NCI-H748 (cell line): ENCODE measurements at regions not wholly inside any gene's neighbourhood (a gene's known extent, or its start where the extent isn't known, plus 50 kb on each side); places are given as distances from the start of the nearest gene placed in this dataset.

ENCODE experiments used
- DNase-seq: peaks from one replicate; lab custom pipeline; 2025; ENCODE audit not compliant: unreplicated experiment; lab: John Stamatoyannopoulos, UW

DNA sequence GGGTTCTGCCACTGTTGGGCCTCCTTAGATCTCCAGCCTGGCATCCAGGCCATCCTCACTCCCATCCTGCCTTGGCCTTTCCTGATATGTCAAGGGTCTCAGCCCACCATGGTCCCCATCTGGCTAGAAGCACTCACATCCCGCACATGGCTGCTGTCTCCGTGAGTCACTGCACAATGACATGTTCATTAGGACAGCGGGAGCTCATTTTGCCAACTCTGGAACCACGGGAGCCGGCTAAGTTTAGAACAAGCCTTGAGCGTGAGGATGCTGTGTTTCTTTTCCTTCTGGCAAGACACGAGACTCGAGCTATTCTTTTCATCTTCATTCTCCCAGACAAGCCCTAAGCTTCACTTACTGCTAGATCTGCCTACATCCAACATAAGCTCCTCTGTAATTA lies 65.7 kb upstream of the KSR1 start:
- no peak for DNase-seq

DNA sequence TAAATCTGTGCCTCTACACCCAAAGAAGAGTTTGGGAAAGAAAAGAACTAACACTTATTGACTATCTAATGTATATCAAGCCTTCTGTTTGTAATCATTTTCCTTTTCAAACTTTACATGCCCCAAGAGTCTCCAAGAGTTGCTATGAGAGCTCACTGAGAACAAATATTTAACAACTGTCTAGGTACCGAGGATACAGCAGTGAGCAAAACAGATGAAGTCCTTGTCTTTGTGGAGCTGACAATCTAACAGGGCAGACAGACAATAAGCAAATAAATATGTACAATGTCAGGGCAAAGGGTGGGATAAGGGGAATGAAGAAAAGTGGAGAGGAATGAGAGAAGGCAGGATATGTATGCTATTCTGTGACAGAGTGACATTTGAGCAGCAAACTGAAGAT lies 64.8 kb upstream of the KSR1 start:
- DNase-seq: no peak

DNA sequence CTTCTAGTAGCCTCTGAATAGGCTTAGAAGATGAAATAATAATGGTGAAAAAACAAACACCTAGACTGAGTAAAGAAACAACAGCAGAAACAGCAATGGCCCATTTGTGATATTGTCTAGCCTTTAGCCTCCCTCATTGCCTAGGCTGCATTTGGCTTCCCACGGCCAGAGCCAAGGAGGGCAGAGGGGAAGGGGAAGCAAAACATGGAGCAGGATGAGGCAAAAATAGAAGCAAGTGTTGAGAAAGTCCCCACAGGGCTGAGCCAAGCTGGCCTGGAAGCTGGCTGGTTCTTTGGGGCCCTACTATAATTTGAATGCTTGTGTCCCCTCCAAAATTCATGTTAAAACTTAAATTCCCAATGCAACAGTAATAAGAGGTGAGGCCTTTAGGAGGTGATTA lies 60.2 kb upstream of the KSR1 start:
- no peak for DNase-seq

DNA sequence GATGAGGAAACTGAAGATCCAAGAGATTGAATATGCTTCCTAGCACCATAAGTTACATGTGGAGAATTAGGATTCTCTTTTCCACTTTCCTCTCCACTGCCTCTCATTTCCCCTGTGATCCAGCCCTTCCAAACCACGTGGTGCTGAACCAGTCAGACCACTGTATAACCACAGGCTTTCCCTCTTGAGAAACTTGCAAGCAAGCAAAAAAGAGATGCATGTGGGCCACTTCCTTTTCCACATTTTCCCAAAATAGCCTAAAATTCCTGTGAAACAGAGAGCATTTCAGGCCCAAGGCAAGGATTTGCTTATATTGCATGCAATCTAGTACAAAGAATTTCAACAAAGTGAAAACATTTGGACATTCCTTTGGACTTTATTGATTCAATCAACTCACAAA lies 59.3 kb upstream of the KSR1 start:
- no peak for DNase-seq

DNA sequence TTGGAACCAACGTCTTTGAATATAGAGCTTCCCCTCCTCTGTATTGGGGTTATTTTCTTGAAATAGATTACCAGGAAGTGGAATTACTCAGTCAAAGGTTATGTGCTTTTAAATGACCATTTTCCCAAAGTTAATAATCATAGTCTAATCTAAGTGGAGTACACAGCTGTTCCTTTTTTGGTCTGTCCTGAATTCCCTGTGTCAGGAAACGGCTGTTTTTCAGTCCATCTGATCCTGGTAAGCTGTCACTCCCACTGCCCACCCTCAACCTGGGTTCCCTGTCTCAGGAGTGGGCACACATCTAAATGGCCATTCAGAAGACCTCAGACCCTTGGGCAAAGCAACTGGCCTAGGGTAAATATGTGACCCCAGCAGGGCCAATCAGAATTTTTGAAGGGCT lies 57.6 kb upstream of the KSR1 start:
- DNase-seq: no peak

DNA sequence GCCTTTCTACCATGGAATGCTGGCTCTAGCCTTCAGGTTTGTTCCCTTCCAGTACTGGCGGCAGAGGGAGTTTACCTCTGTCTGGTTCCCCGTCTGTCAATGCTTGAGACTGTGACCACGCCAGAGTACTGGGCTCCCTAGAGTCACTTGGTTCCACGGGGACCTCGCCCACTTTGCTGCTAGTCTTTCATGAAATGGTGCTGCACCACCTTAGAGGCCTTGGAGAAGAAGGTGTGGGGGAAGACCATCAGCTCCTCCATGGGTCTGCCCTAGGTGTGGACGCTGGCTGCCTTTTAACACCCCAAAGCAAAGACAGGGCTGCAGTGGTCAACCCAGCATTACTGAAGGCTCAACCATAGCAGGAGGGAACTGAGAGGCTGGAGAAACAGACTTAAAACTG lies 55.3 kb upstream of the KSR1 start:
- DNase-seq: no peak

DNA sequence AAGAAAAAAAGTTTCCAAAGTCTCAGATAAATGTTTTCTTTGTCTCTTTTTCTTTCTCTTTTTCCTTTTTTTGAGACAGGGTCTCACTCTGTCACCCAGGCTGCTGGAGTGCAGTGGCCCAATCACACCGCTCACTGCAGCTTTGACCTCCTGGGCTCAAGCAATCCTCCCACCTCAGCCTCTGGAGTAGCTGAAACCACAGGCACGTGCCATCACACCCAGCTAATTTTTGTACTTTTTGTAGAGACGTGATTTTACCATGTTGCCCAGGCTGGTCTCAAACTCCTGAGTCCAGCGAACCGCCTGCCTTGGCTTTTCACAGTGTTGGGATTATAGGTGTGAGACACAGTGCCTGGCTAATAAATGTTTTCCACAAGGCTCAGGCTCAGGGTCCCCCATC lies 53.3 kb upstream of the KSR1 start:
- no peak for DNase-seq

DNA sequence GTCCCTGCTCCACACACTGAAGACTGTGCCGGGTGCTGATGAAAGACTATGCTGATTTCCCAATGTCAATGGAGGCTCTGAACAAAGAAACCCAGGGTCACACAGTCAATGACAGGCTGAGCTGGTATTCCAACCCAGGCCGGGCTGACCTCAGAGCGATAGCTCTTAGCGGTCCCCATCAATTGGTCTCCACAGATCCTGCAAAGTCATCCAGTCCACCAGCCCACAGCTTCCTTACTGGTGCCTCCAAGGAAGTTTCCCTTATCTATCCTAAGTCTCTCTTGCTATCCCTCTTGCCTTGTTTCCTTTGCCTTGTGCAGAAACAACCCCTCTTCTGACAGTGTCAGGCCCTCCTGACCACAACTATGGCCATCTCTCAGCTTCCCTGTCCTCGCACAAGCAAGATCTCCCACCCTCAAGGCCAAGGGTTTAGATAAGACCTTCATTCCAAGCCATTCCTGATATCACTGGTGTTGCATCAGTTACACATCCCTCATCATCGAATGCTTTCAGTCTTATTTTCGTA lies 52.7 kb upstream of the KSR1 start:
- no peak for DNase-seq

DNA sequence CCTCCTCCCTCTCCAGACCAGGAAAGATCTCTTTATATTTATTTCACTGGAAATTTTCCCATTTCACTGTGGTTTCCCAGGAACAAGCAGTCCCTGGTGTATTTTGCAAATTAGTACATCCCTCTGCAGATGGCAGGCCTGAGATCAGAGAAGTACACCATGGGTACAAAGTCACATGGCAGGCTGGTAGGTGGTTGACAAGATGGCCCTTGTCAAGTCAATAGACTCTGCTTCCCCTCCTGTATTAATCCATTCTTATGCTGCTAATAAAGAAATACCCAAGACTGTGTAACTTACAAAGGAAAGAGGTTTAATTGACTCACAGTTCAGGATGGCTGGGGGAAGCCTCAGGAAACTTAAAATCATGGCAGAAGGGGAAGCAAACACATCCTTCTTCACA lies 51.6 kb upstream of the KSR1 start:
- DNase-seq: no peak
